H1 (cell line): ENCODE measurements at regions not wholly inside any gene's neighbourhood (a gene's known extent, or its start where the extent isn't known, plus 50 kb on each side); places are given as distances from the start of the nearest gene placed in this dataset.

Experiments used
- CTCF ChIA-PET: fragments of 300-600 bp; sonication (Branson Sonifier 250); formaldehyde crosslinking; loops from one replicate; lab custom pipeline; 2021; ENCODE audit not compliant: partially characterized antibody; lab: Charles Lee
- POLR2A ChIA-PET: fragments of 300-600 bp; sonication (Branson Sonifier 250); formaldehyde crosslinking; loops from one replicate; lab custom pipeline; 2021; ENCODE audit warnings: inconsistent platforms; ENCODE audit not compliant: partially characterized antibody; lab: Charles Lee
- DNase-seq, 2 experiments: peaks; one replicate each; pipeline versions ENCODE4 v3.0.0 to v3.0.0-alpha.2; 2010 to 2022; ENCODE audit warnings: low spot score in 2 of 2, low read depth in 1 of 2, mixed read lengths in 1 of 2
- FAIRE-seq: peaks from 2 replicates; lab custom pipeline; 2011; peaks lifted over from hg19 to GRCh38; lab: Jason Lieb, UNC
- H2AFZ ChIP-seq: 2 replicates; pipeline ENCODE4 v1.8.1; 2012; ENCODE audit warnings: low read length, inconsistent platforms
- H2AK5ac ChIP-seq: 2 replicates; pipeline ENCODE4 v1.6.1; 2013; ENCODE audit warnings: low read depth, low read length
- H2BK120ac ChIP-seq: replicated peaks from 2 replicates; pipeline ENCODE3; 2013; ENCODE audit warnings: low read depth, low read length, inconsistent platforms
- H2BK12ac ChIP-seq: 2 replicates; pipeline ENCODE4 v1.6.1; 2013; ENCODE audit warnings: low read depth, low read length
- H2BK15ac ChIP-seq: 2 replicates; pipeline ENCODE4 v1.6.1; 2013; ENCODE audit warnings: low read length
- H2BK20ac ChIP-seq: 2 replicates; pipeline ENCODE4 v1.6.1; 2013; ENCODE audit warnings: low read length
- H2BK5ac ChIP-seq: 2 replicates; pipeline ENCODE4 v1.6.1; 2013; ENCODE audit warnings: low read depth, low read length
- H3K14ac ChIP-seq: 2 replicates; pipeline ENCODE4 v1.6.1; 2013; ENCODE audit warnings: inconsistent platforms; ENCODE audit not compliant: insufficient read length
- H3K18ac ChIP-seq: 2 replicates; pipeline ENCODE4 v1.6.1; 2013; ENCODE audit warnings: low read length; ENCODE audit errors: extremely low read depth
- H3K23ac ChIP-seq: 2 replicates; pipeline ENCODE4 v1.6.1; 2013; ENCODE audit warnings: inconsistent platforms; ENCODE audit not compliant: insufficient read length
- H3K23me2 ChIP-seq: 2 replicates; pipeline ENCODE4 v1.6.1; 2013; ENCODE audit warnings: low read depth, low read length
- H3K27ac ChIP-seq: 2 replicates; pipeline ENCODE4 v1.6.1; 2011; ENCODE audit warnings: low read depth, low read length, inconsistent platforms
- H3K27me3 ChIP-seq, 4 experiments: replicated peaks in 1 of 4; 1 replicate in 1 of 4; 2 replicates in 3 of 4; pipeline versions ENCODE4 v1.6.1 to v1.8.1; 2011 to 2013; ENCODE audit warnings: low read length in 3 of 4, mild to moderate bottlenecking in 3 of 4, inconsistent platforms in 2 of 4, mixed read lengths in 2 of 4, moderate library complexity in 1 of 4; ENCODE audit not compliant: control insufficient read depth in 3 of 4, insufficient read depth in 3 of 4; ENCODE audit errors: extremely low read depth in 1 of 4
- H3K36me3 ChIP-seq, 4 experiments: 2 replicates each; pipeline versions ENCODE4 v1.6.1 to v1.8.1; 2011 to 2013; ENCODE audit warnings: mild to moderate bottlenecking in 4 of 4, low read length in 3 of 4, moderate library complexity in 2 of 4, control low read depth in 1 of 4, inconsistent platforms in 1 of 4; ENCODE audit not compliant: insufficient read depth in 4 of 4, control insufficient read depth in 2 of 4
- H3K4ac ChIP-seq: replicated peaks from 2 replicates; pipeline ENCODE3; 2013; ENCODE audit warnings: low read length, low read depth, mixed read lengths, inconsistent platforms; ENCODE audit not compliant: insufficient read length
- H3K4me1 ChIP-seq, 4 experiments: replicated peaks in 1 of 4; 1 replicate in 1 of 4; 2 replicates in 3 of 4; pipeline versions ENCODE4 v1.6.1 to v1.8.1; 2011 to 2013; ENCODE audit warnings: low read length in 3 of 4, inconsistent platforms in 2 of 4, mixed read lengths in 1 of 4; ENCODE audit not compliant: insufficient read depth in 4 of 4, control insufficient read depth in 3 of 4
- H3K4me2 ChIP-seq, 2 experiments: 2 replicates each; pipeline versions ENCODE4 v1.6.1 to v1.8.1; 2011 to 2013; ENCODE audit warnings: low read depth in 2 of 2, low read length in 2 of 2, control low read depth in 1 of 2, inconsistent platforms in 1 of 2, mild to moderate bottlenecking in 1 of 2; ENCODE audit not compliant: insufficient read depth in 1 of 2
- H3K4me3 ChIP-seq, 4 experiments: fragments of 200-600, 300-600 bp in 1 of 4; sonication (generic), shearing (Covaris generic), sonication (Bioruptor Twin) in 1 of 4; 2 replicates each; pipeline versions ENCODE4 v1.5.1 to v1.8.1; 2011 to 2016; ENCODE audit warnings: low read length in 4 of 4, low read depth in 3 of 4, control low read depth in 2 of 4, inconsistent platforms in 2 of 4, mild to moderate bottlenecking in 2 of 4, mixed read lengths in 1 of 4, moderate library complexity in 1 of 4; ENCODE audit not compliant: insufficient read depth in 2 of 4; ENCODE audit errors: extremely low read depth in 1 of 4
- H3K56ac ChIP-seq: replicated peaks from 2 replicates; pipeline ENCODE3; 2013; ENCODE audit warnings: low read depth, mild to moderate bottlenecking, mixed read lengths, low read length, inconsistent platforms; ENCODE audit not compliant: insufficient read length
- H3K79me1 ChIP-seq: 2 replicates; pipeline ENCODE4 v1.6.1; 2013; ENCODE audit warnings: low read depth, low read length, control low read depth
- H3K79me2 ChIP-seq, 2 experiments: 2 replicates each; pipeline versions ENCODE4 v1.6.1 to v1.8.1; 2012 to 2013; ENCODE audit warnings: low read length in 2 of 2, mild to moderate bottlenecking in 2 of 2, inconsistent platforms in 1 of 2; ENCODE audit not compliant: insufficient read depth in 2 of 2, control insufficient read depth in 1 of 2
- H3K9ac ChIP-seq, 4 experiments: replicated peaks in 1 of 4; 1 replicate in 1 of 4; 2 replicates in 3 of 4; pipeline versions ENCODE4 v1.6.1 to v1.8.1; 2011 to 2013; ENCODE audit warnings: low read depth in 3 of 4, low read length in 3 of 4, control low read depth in 2 of 4, mild to moderate bottlenecking in 2 of 4, moderate library complexity in 2 of 4, inconsistent platforms in 1 of 4; ENCODE audit errors: extremely low read depth in 1 of 4
- H3K9me3 ChIP-seq, 2 experiments: 2 replicates each; pipeline versions ENCODE4 v1.6.1 to v1.8.1; 2012 to 2013; ENCODE audit warnings: mild to moderate bottlenecking in 2 of 2, moderate library complexity in 2 of 2, control low read depth in 1 of 2, inconsistent platforms in 1 of 2, low read depth in 1 of 2, low read length in 1 of 2, mixed read lengths in 1 of 2; ENCODE audit not compliant: insufficient read depth in 2 of 2
- H4K20me1 ChIP-seq, 2 experiments: replicated peaks in 1 of 2; 2 replicates each; pipeline versions ENCODE3 to v1.8.1; 2011 to 2013; ENCODE audit warnings: inconsistent platforms in 2 of 2, low read length in 2 of 2, mild to moderate bottlenecking in 1 of 2; ENCODE audit not compliant: insufficient read depth in 2 of 2, control insufficient read depth in 1 of 2
- H4K5ac ChIP-seq: 2 replicates; pipeline ENCODE4 v1.6.1; 2013; ENCODE audit warnings: low read length, low read depth, mixed read lengths, inconsistent platforms; ENCODE audit not compliant: insufficient read length
- H4K8ac ChIP-seq: 2 replicates; pipeline ENCODE4 v1.8.0; 2013; ENCODE audit warnings: mild to moderate bottlenecking, moderate library complexity, low read length, inconsistent platforms; ENCODE audit not compliant: insufficient read depth; ENCODE audit errors: extremely low read depth
- H4K91ac ChIP-seq: replicated peaks from 2 replicates; pipeline ENCODE3; 2013; ENCODE audit warnings: low read length, mixed read lengths, inconsistent platforms; ENCODE audit not compliant: insufficient read length
- CHD2 ChIP-seq: IDR thresholded peaks from 2 replicates; pipeline ENCODE4 v1.6.1; 2012; ENCODE audit warnings: low read length, improper control_type of control experiment
- CREB1 ChIP-seq: IDR thresholded peaks from 2 replicates; pipeline ENCODE4 v1.6.1; 2012; ENCODE audit warnings: inconsistent platforms
- EGR1 ChIP-seq: IDR thresholded peaks from 2 replicates; pipeline ENCODE4 v1.6.1; 2011; ENCODE audit warnings: low read depth, low read length, borderline replicate concordance
- JUN ChIP-seq: IDR thresholded peaks from 2 replicates; pipeline ENCODE4 v1.6.1; 2011; ENCODE audit warnings: low read depth, mild to moderate bottlenecking, improper control_type of control experiment, low read length
- NANOG ChIP-seq: IDR thresholded peaks from 2 replicates; pipeline ENCODE4 v1.6.1; 2011; ENCODE audit warnings: low read length, low read depth, mild to moderate bottlenecking, inconsistent platforms; ENCODE audit not compliant: insufficient read depth, poor library complexity, severe bottlenecking
- RAD21 ChIP-seq, 2 experiments: IDR thresholded peaks in 1 of 2; conservative IDR thresholded peaks in 1 of 2; 2 replicates each; pipeline ENCODE4 v1.6.1; 2011; ENCODE audit warnings: low read depth in 2 of 2, low read length in 2 of 2, improper control_type of control experiment in 1 of 2, inconsistent platforms in 1 of 2, mild to moderate bottlenecking in 1 of 2, moderate library complexity in 1 of 2
- SIN3A ChIP-seq, 2 experiments: IDR thresholded peaks in 1 of 2; conservative IDR thresholded peaks in 1 of 2; 2 replicates each; pipeline ENCODE4 v1.6.1; 2011 to 2012; ENCODE audit warnings: low read length in 2 of 2, improper control_type of control experiment in 1 of 2, low read depth in 1 of 2, mild to moderate bottlenecking in 1 of 2
- SP4 ChIP-seq: IDR thresholded peaks from 2 replicates; pipeline ENCODE4 v1.6.1; 2012; ENCODE audit warnings: low read length, inconsistent platforms
- WGBS, 2 experiments: shearing (Covaris generic) in 1 of 2; methylation state at CpG; one replicate each; pipeline versions ENCODE4 v1.1.6 to v1.1.7; 2013 to 2015; ENCODE audit warnings: low lambda C conversion rate in 2 of 2, mixed read lengths in 2 of 2, inconsistent platforms in 1 of 2, low coverage in 1 of 2, missing lambda C conversion rate in 1 of 2; ENCODE audit not compliant: insufficient replicate concordance in 2 of 2, insufficient coverage in 1 of 2, insufficient read length in 1 of 2; ENCODE audit errors: extremely low coverage in 1 of 2, missing lambda C conversion rate in 1 of 2; 5-methylcytosine and 5-hydroxymethylcytosine counted together
- TF ChIP-seq, protein P1 (sequence below): IDR thresholded peaks from 2 replicates; pipeline ENCODE4 v1.6.1; 2012; ENCODE audit warnings: low read length, inconsistent platforms
- TF ChIP-seq, protein P2 (sequence below), 3 experiments: IDR thresholded peaks; 1 replicate in 2 of 3; 2 replicates in 1 of 3; pipeline versions ENCODE4 v1.5.1 to v1.6.1; 2011; ENCODE audit warnings: low read length in 3 of 3, mild to moderate bottlenecking in 3 of 3, inconsistent platforms in 2 of 3, low read depth in 1 of 3, moderate library complexity in 1 of 3; ENCODE audit not compliant: insufficient read depth in 1 of 3; ENCODE audit errors: control extremely low read depth in 1 of 3

DNA sequence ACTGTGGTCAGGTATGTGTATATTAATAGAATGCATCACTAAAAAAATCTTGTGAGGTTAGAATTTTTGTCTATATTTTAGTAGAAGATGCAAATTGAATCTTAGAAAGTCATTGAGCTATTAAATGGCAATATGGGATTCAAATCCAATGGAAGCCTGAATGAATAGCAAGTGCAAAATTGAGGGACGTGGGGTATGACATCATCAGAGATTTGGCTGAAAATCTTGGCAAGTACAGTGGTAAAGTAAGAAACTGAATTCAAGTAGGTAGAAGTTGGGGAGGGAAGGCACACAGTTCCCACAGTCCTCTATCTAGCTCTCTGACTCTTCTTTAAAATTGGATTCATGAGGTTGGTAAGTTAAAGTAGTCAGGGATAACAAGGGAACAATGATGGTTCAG, 97.4 kb upstream of the SSTR1 start:
- no peak overlapping the region for H3K4me2 ChIP-seq
- no peaks in the 10 kb centered on the region for H3K79me2 ChIP-seq
- no peak overlapping the region for H2BK12ac ChIP-seq
- FAIRE-seq, result no peak
- H3K56ac ChIP-seq, result no peak overlapping the region
- H4K91ac ChIP-seq, result no peak overlapping the region
- no peak overlapping the region for H4K8ac ChIP-seq
- H2BK15ac ChIP-seq, result no peak overlapping the region
- H2BK120ac ChIP-seq, result no peak overlapping the region
- H2AFZ ChIP-seq, result no peak overlapping the region
- H2AK5ac ChIP-seq, result no peak overlapping the region
- DNase-seq, result no peak
- H3K36me3 ChIP-seq, result no peaks in the 10 kb centered on the region
- no peaks in the 10 kb centered on the region for H3K23me2 ChIP-seq
- H3K27me3 ChIP-seq, result peaks cover 0 to 1% (median 0%) of the 10 kb centered on the region in 4 experiments; a peak in 1 of 7 replicates
- no peak overlapping the region for H3K23ac ChIP-seq
- WGBS, 2 experiments, result 88% methylated on average over 1 of the region's 1 CpG; no CpG with 5 or more reads in 1 of the 2 experiments
- POLR2A ChIA-PET, result interaction anchor here (1.0 kb wide), 1 partner anchor 93 kb away, joined by 3 read pairs; no protein-coding TSS in a partner anchor
- no peak overlapping the region for H3K4ac ChIP-seq
- H3K4me3 ChIP-seq, result no peak overlapping the region
- H3K79me1 ChIP-seq, result no peaks in the 10 kb centered on the region
- no peak overlapping the region for H3K18ac ChIP-seq
- no peak overlapping the region for H2BK20ac ChIP-seq
- H2BK5ac ChIP-seq, result no peak overlapping the region
- no peak overlapping the region for H4K5ac ChIP-seq
- no peaks in the 10 kb centered on the region for H4K20me1 ChIP-seq
- no peak overlapping the region for H3K14ac ChIP-seq
- H3K9me3 ChIP-seq, result no peaks in the 10 kb centered on the region
- no peak overlapping the region for H3K9ac ChIP-seq
- CTCF ChIA-PET, result interaction anchor here (0.9 to 1.5 kb wide), 2 partner anchors 16 to 96 kb away, joined by 3 to 5 read pairs; no protein-coding TSS in a partner anchor
- H3K27ac ChIP-seq, result no peak overlapping the region
- peaks cover 0 to 8% (median 2%) of the 10 kb centered on the region in 4 experiments; a peak in 1 of 7 replicates for H3K4me1 ChIP-seq
- no peak for TF ChIP-seq JUN
- TF ChIP-seq EGR1, result no peak
- TF ChIP-seq, protein P1, sequence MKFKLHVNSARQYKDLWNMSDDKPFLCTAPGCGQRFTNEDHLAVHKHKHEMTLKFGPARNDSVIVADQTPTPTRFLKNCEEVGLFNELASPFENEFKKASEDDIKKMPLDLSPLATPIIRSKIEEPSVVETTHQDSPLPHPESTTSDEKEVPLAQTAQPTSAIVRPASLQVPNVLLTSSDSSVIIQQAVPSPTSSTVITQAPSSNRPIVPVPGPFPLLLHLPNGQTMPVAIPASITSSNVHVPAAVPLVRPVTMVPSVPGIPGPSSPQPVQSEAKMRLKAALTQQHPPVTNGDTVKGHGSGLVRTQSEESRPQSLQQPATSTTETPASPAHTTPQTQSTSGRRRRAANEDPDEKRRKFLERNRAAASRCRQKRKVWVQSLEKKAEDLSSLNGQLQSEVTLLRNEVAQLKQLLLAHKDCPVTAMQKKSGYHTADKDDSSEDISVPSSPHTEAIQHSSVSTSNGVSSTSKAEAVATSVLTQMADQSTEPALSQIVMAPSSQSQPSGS, result no peak
- TF ChIP-seq CREB1, result no peak
- TF ChIP-seq SIN3A (conservative IDR thresholded peaks at IDR 0.05 in 1 of 2, IDR thresholded peaks at IDR 0.05 in 1 of 2; ENCODE audit: low read depth in 1 of 2, low read length in 2 of 2), result no peak
- TF ChIP-seq NANOG, result no peak
- no peak for TF ChIP-seq CHD2
- TF ChIP-seq, protein P2, sequence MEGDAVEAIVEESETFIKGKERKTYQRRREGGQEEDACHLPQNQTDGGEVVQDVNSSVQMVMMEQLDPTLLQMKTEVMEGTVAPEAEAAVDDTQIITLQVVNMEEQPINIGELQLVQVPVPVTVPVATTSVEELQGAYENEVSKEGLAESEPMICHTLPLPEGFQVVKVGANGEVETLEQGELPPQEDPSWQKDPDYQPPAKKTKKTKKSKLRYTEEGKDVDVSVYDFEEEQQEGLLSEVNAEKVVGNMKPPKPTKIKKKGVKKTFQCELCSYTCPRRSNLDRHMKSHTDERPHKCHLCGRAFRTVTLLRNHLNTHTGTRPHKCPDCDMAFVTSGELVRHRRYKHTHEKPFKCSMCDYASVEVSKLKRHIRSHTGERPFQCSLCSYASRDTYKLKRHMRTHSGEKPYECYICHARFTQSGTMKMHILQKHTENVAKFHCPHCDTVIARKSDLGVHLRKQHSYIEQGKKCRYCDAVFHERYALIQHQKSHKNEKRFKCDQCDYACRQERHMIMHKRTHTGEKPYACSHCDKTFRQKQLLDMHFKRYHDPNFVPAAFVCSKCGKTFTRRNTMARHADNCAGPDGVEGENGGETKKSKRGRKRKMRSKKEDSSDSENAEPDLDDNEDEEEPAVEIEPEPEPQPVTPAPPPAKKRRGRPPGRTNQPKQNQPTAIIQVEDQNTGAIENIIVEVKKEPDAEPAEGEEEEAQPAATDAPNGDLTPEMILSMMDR (IDR thresholded peaks at IDR 0.05; ENCODE audit: control extremely low read depth in 1 of 3, insufficient read depth in 1 of 3, low read depth in 1 of 3, low read length in 3 of 3), result no peak
- no peak for TF ChIP-seq RAD21 (IDR thresholded peaks at IDR 0.05 in 1 of 2, conservative IDR thresholded peaks at IDR 0.05 in 1 of 2; ENCODE audit: low read depth in 2 of 2, low read length in 2 of 2)
- no peak for TF ChIP-seq SP4
